LNCaP clone FGC (cell line): ENCODE measurements at regions not wholly inside any gene's neighbourhood (a gene's known extent, or its start where the extent isn't known, plus 50 kb on each side); places are given as distances from the start of the nearest gene placed in this dataset.

Experiments
- DNase-seq: peaks from one replicate; pipeline ENCODE4 v3.0.0-alpha.2; 2011; ENCODE audit warnings: low read depth
- H3K4me3 ChIP-seq: 2 replicates; pipeline ENCODE4 v1.5.1; 2011; ENCODE audit warnings: mild to moderate bottlenecking, low read depth, low read length, control low read depth
- TF ChIP-seq, protein P1 (sequence below): IDR thresholded peaks from 2 replicates; pipeline ENCODE4 v1.5.1; 2012; ENCODE audit warnings: mild to moderate bottlenecking; ENCODE audit not compliant: control insufficient read depth, insufficient read depth; ENCODE audit errors: extremely low read depth

DNA sequence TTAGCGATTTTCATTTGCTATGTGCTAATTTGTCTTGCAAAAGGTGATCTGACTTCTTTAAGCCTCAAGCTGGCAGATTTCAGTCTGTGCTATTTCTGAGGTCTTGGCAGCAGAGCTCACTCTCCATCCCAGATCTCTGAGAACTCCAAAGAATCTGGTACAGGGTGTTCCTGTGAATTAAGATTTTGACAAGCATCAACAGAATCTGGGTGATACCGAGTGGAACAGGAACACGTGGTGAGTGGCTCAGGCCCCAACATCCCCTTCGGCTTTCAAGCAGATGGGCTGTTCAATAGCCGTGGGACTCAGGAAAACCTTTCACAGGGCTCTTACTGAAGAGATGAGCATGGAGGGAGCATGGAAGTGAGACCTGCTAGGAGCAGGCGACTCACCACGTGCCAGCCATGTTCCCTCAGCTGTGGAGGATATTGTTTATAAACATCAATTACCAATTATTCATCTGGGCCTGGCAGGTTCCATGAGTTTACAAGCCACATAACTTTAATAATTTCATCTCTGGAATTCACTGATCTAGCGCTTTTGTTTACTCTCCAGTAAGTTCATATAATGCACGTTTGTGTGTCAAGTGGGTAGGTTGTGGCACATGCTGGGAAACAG lies 103.4 kb upstream of the SELENOK start:
- TF ChIP-seq, protein P1, sequence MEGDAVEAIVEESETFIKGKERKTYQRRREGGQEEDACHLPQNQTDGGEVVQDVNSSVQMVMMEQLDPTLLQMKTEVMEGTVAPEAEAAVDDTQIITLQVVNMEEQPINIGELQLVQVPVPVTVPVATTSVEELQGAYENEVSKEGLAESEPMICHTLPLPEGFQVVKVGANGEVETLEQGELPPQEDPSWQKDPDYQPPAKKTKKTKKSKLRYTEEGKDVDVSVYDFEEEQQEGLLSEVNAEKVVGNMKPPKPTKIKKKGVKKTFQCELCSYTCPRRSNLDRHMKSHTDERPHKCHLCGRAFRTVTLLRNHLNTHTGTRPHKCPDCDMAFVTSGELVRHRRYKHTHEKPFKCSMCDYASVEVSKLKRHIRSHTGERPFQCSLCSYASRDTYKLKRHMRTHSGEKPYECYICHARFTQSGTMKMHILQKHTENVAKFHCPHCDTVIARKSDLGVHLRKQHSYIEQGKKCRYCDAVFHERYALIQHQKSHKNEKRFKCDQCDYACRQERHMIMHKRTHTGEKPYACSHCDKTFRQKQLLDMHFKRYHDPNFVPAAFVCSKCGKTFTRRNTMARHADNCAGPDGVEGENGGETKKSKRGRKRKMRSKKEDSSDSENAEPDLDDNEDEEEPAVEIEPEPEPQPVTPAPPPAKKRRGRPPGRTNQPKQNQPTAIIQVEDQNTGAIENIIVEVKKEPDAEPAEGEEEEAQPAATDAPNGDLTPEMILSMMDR = no peak
- DNase-seq = no peak
- no peak overlapping the region for H3K4me3 ChIP-seq

DNA sequence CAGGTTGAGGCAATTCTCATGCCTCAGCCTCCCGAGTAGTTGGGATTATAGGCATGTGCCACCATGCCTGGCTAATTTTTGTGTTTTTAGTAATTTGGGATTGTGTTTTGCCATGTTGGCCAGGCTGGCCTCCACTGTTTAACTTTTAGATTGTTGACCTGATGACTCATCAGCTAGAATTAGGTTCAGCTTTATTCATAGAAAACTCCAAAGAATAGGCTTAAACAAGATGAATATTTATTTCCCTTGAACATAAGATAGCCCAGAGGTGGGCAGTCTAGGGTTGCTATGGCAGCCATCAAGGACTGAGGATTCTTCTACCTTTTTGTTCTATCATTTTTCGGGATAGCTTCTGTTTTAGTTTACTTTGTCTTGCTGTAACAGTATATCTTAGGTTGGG lies 99.6 kb upstream of the SELENOK start:
- TF ChIP-seq, protein P1 = no peak
- H3K4me3 ChIP-seq = no peak overlapping the region
- no peak for DNase-seq

- TF ChIP-seq, protein P1 = no peak
- no peak overlapping the region for H3K4me3 ChIP-seq
- DNase-seq = no peak
Observed at GRCh38 chr3:53989946-53990345, 98.3 kb upstream of the SELENOK start.

GRCh38 chr3:53989451-53989850 lies 97.8 kb upstream of the SELENOK start:
- TF ChIP-seq, protein P1 = no peak
- no peak overlapping the region for H3K4me3 ChIP-seq
- DNase-seq = no peak

GRCh38 chr3:53978386-53978785 lies 86.7 kb upstream of the SELENOK start:
- TF ChIP-seq, protein P1 = no peak
- H3K4me3 ChIP-seq = no peak overlapping the region
- no peak for DNase-seq

- DNase-seq = no peak
- H3K4me3 ChIP-seq = no peak overlapping the region
- TF ChIP-seq, protein P1 = no peak
Observed at GRCh38 chr3:53975382-53975781, 83.7 kb upstream of the SELENOK start.

DNA sequence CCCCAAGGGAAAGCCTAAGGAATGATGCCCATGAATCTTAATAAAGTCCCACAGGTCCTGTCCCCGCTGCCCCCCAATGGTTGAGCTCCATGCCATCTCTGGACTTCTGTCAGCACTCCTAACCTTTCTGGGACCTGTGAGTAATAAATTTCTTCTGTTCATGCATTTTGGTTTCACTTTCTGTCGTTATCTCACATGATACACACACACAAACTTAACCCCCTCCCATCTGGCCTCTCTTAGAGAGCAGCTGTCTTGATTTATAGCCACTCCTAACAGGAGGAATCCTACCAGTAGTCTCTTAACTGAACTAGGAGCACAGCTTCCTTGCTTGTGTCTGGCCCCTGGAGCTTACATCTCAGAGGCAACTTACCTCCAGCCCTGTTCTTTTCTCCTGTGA lies 82.7 kb upstream of the SELENOK start:
- no peak for DNase-seq
- TF ChIP-seq, protein P1 = no peak
- H3K4me3 ChIP-seq = no peak overlapping the region
